K562 (cell line): ENCODE measurements at regions not wholly inside any gene's neighbourhood (a gene's known extent, or its start where the extent isn't known, plus 50 kb on each side); places are given as distances from the start of the nearest gene placed in this dataset.

ENCODE experiments used
- ATAC-seq: fragments of 200-7000 bp; cut with Tn5 transposase; 3 replicates; pipeline ENCODE4 v1.9.1; 2020; ENCODE audit warnings: moderate library complexity
- BruUV-seq: library from RNA; stranded (reverse); fragments of 400-500 nt; replicated peaks from 2 replicates; lab custom pipeline; 2021; lab: Mats Ljungman, UMichigan
- CTCF ChIA-PET: fragments of 300-600 bp; formaldehyde crosslinking; extraction: SDS; loops from one replicate; lab custom pipeline; 2021; ENCODE audit warnings: low intra/inter-chr PET ratio; lab: Yijun Ruan, JAX
- POLR2A ChIA-PET: fragments of 300-600, 350-650 bp; sonication (Branson Sonifier 250); formaldehyde crosslinking; extraction: SDS; loops from one replicate; lab custom pipeline; 2021; ENCODE audit warnings: antibody characterized with exemption, inconsistent platforms; lab: Yijun Ruan, JAX
- DNase-seq, 4 experiments: peaks; one replicate each; pipeline versions ENCODE4 v3.0.0 to v3.0.0-alpha.2; 2011 to 2018; ENCODE audit warnings: low spot score in 3 of 4, mixed read lengths in 3 of 4; ENCODE audit errors: extremely low read depth in 1 of 4
- FAIRE-seq: peaks from 2 replicates; lab custom pipeline; 2011; peaks lifted over from hg19 to GRCh38; lab: Jason Lieb, UNC
- H2AFZ ChIP-seq: 2 replicates; pipeline ENCODE4 v1.6.0; 2011; ENCODE audit warnings: low read depth, low read length, control low read depth, inconsistent platforms
- H3K27ac ChIP-seq: fragments of 200-600 bp; 3 replicates; pipeline ENCODE4 v1.8.0; 2011; ENCODE audit warnings: low read depth, mild to moderate bottlenecking, control low read depth, inconsistent platforms, low read length, moderate library complexity, mixed read lengths; ENCODE audit errors: extremely low read depth
- H3K27me3 ChIP-seq, 2 experiments: fragments of 300-600 bp in 1 of 2; 2 replicates in 1 of 2; 3 replicates in 1 of 2; pipeline versions ENCODE4 v1.6.0 to v1.8.0; 2011; ENCODE audit warnings: inconsistent platforms in 2 of 2, low read length in 2 of 2, mild to moderate bottlenecking in 1 of 2, mixed read lengths in 1 of 2, moderate library complexity in 1 of 2; ENCODE audit not compliant: control insufficient read depth in 2 of 2, insufficient read depth in 2 of 2
- H3K36me3 ChIP-seq: fragments of 300-600 bp; 3 replicates; pipeline ENCODE4 v1.8.0; 2011; ENCODE audit warnings: mild to moderate bottlenecking, low read length, inconsistent platforms; ENCODE audit not compliant: control insufficient read depth, insufficient read depth
- H3K4me1 ChIP-seq, 2 experiments: fragments of 200-600 bp in 1 of 2; replicated peaks in 1 of 2; 2 replicates in 1 of 2; 3 replicates in 1 of 2; pipeline versions ENCODE4 v1.5.1 to v1.8.0; 2011; ENCODE audit warnings: inconsistent platforms in 2 of 2, low read length in 2 of 2, mild to moderate bottlenecking in 1 of 2, mixed read lengths in 1 of 2, moderate library complexity in 1 of 2; ENCODE audit not compliant: control insufficient read depth in 2 of 2, insufficient read depth in 2 of 2
- H3K4me2 ChIP-seq: 2 replicates; pipeline ENCODE4 v1.6.1; 2011; ENCODE audit warnings: low read length, control low read depth, inconsistent platforms, mixed read lengths; ENCODE audit not compliant: insufficient read depth
- H3K4me3 ChIP-seq: fragments of 200-600 bp; sonication (generic), shearing (Covaris generic); 2 replicates; pipeline ENCODE4 v1.5.1; 2016; ENCODE audit warnings: control low read depth, inconsistent platforms
- H3K79me2 ChIP-seq: fragments of 200-600 bp; 3 replicates; pipeline ENCODE4 v1.8.0; 2011; ENCODE audit warnings: low read length, inconsistent platforms; ENCODE audit not compliant: control insufficient read depth, insufficient read depth
- H3K9ac ChIP-seq, 2 experiments: 2 replicates each; pipeline versions ENCODE4 v1.6.0 to v1.6.1; 2011; ENCODE audit warnings: low read depth in 2 of 2, low read length in 2 of 2, control low read depth in 1 of 2, inconsistent platforms in 1 of 2, mild to moderate bottlenecking in 1 of 2, mixed read lengths in 1 of 2; ENCODE audit not compliant: insufficient read depth in 1 of 2
- H3K9me1 ChIP-seq: one replicate; pipeline ENCODE4 v1.6.0; 2011; ENCODE audit warnings: inconsistent platforms, mild to moderate bottlenecking, low read length, moderate library complexity; ENCODE audit not compliant: control insufficient read depth, insufficient read depth
- H3K9me3 ChIP-seq: replicated peaks from 2 replicates; pipeline ENCODE4 v1.5.1; 2011; ENCODE audit warnings: low read depth, low read length, inconsistent platforms; ENCODE audit not compliant: control insufficient read depth, insufficient read depth
- H4K20me1 ChIP-seq: replicated peaks from 2 replicates; pipeline ENCODE4 v1.6.1; 2011; ENCODE audit warnings: low read length, inconsistent platforms, mixed read lengths; ENCODE audit not compliant: control insufficient read depth, insufficient read depth
- CEBPG ChIP-seq, 3 experiments: fragments of 200-800 bp in 1 of 3; sonication (Bioruptor generic) in 1 of 3; sonication (generic) in 1 of 3; formaldehyde crosslinking in 1 of 3; IDR thresholded peaks in 2 of 3; conservative IDR thresholded peaks in 1 of 3; 2 replicates each; pipeline versions ENCODE4 v1.6.1 to v1.8.0; 2016 to 2022; ENCODE audit warnings: missing compliant biosample characterization in 2 of 3, missing genetic modification characterization in 2 of 3, mild to moderate bottlenecking in 1 of 3, missing genetic modification reagents in 1 of 3
- E2F3 ChIP-seq: fragments of 250-450 bp; sonication (Bioruptor Pico); IDR thresholded peaks from 2 replicates; pipeline ENCODE4 v1.4.0; 2020; ENCODE audit warnings: mild to moderate bottlenecking
- FUS ChIP-seq: fragments of 200-400 bp; formaldehyde crosslinking; optimal IDR thresholded peaks from 2 replicates; pipeline ENCODE3; 2017; ENCODE audit warnings: low read depth, low read length
- GABPB2 ChIP-seq: fragments of 250-450 bp; sonication (Bioruptor Pico); conservative IDR thresholded peaks from 2 replicates; pipeline ENCODE4 v1.5.1; 2021; ENCODE audit warnings: mild to moderate bottlenecking
- HNRNPH1 ChIP-seq: fragments of 200-400 bp; formaldehyde crosslinking; optimal IDR thresholded peaks from 2 replicates; pipeline ENCODE3; 2017; ENCODE audit warnings: low read depth, mild to moderate bottlenecking, low read length, moderate library complexity
- MEIS2 ChIP-seq: fragments of 450-650 bp; IDR thresholded peaks from 2 replicates; pipeline ENCODE4 v1.6.1; 2014; ENCODE audit warnings: mild to moderate bottlenecking; ENCODE audit not compliant: partially characterized antibody
- MTA1 ChIP-seq: fragments of 450-650 bp; IDR thresholded peaks from 2 replicates; pipeline ENCODE4 v1.6.1; 2017; ENCODE audit warnings: borderline replicate concordance
- POLR3G ChIP-seq: IDR thresholded peaks from 2 replicates; pipeline ENCODE4 v1.6.1; 2011; ENCODE audit not compliant: insufficient read length, insufficient replicate concordance; ENCODE audit errors: extremely low read depth
- TAF9B ChIP-seq: fragments of 450-650 bp; IDR thresholded peaks from 2 replicates; pipeline ENCODE4 v1.6.1; 2018; ENCODE audit warnings: mild to moderate bottlenecking; ENCODE audit not compliant: partially characterized antibody
- TGIF2 ChIP-seq: sonication (generic); formaldehyde crosslinking; IDR thresholded peaks from 2 replicates; pipeline ENCODE4 v1.8.1; 2022; ENCODE audit warnings: mild to moderate bottlenecking, missing genetic modification reagents, moderate library complexity
- WGBS: fragments of 100-300 bp; shearing (Covaris generic); methylation state at CpG from one replicate; pipeline ENCODE4 v1.1.6; 2016; ENCODE audit warnings: low coverage, mixed read lengths; ENCODE audit not compliant: insufficient coverage; ENCODE audit errors: missing lambda C conversion rate; 5-methylcytosine and 5-hydroxymethylcytosine counted together
- in situ Hi-C: fragments of 300-500 bp; cut with MboI; formaldehyde crosslinking; loops from 4 replicates; pipeline ENCODE4 v1.15.0; 2018; ENCODE audit warnings: inconsistent platforms, mixed read lengths
- intact Hi-C: fragments of 100-400 bp; cut with micrococcal nuclease; formaldehyde crosslinking; loops from 2 replicates; pipeline ENCODE4 v1.14.2; 2022
- TF ChIP-seq, protein P1 (sequence below), 2 experiments: fragments of 450-650 bp; IDR thresholded peaks; 2 replicates each; pipeline ENCODE4 v1.6.1; 2016
- TF ChIP-seq, protein P2 (sequence below): fragments of 250-450 bp; sonication (Bioruptor Pico); IDR thresholded peaks from 2 replicates; pipeline ENCODE4 v1.5.0; 2022; ENCODE audit warnings: mild to moderate bottlenecking
- TF ChIP-seq, protein P3 (sequence below): fragments of 250-450 bp; sonication (Bioruptor Pico); IDR thresholded peaks from 2 replicates; pipeline ENCODE4 v1.8.0; 2022; ENCODE audit warnings: moderate library complexity, mild to moderate bottlenecking, inconsistent platforms

DNA sequence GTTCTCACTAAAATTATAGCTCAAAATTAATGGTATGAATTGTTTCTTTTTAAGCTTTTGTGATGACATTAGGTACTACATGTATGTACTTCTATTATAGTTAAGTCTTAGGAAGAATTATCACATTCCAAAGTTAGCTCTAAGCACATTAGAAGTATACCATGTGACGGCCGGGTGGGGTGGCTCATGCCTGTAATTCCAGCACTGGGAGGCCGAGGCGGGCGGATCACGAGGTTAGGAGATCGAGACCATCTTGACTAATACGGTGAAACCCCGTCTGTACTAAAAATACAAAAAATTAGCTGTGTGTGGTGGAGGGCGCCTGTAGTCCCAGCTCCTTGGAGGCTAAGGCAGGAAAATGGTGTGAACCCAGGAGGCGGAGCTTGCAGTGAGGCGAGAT, 1265.1 kb upstream of the SPRY2 start:
- FAIRE-seq, result no peak
- no peaks in the 10 kb centered on the region for H3K27me3 ChIP-seq
- H3K79me2 ChIP-seq, result no peaks in the 10 kb centered on the region
- H3K9me1 ChIP-seq, result no peaks in the 10 kb centered on the region
- CTCF ChIA-PET, result no interaction called here
- H2AFZ ChIP-seq, result no peak overlapping the region
- no peak overlapping the region for H3K27ac ChIP-seq
- no TSS peak for BruUV-seq
- intact Hi-C loops (no loop called here), in situ Hi-C loops (no loop called here)
- no peaks in the 10 kb centered on the region for H3K4me1 ChIP-seq
- no peak overlapping the region for H3K4me3 ChIP-seq
- 0% methylated on average over 12 of the region's 12 CpGs for WGBS
- no peaks in the 10 kb centered on the region for H3K36me3 ChIP-seq
- H3K4me2 ChIP-seq, result no peak overlapping the region
- H3K9ac ChIP-seq, result no peak overlapping the region
- POLR2A ChIA-PET, result no interaction called here
- no peak for DNase-seq
- no peak for ATAC-seq
- no peaks in the 10 kb centered on the region for H4K20me1 ChIP-seq
- no peaks in the 10 kb centered on the region for H3K9me3 ChIP-seq
- TF ChIP-seq MEIS2, result no peak
- no peak for TF ChIP-seq MTA1
- TF ChIP-seq, protein P1, sequence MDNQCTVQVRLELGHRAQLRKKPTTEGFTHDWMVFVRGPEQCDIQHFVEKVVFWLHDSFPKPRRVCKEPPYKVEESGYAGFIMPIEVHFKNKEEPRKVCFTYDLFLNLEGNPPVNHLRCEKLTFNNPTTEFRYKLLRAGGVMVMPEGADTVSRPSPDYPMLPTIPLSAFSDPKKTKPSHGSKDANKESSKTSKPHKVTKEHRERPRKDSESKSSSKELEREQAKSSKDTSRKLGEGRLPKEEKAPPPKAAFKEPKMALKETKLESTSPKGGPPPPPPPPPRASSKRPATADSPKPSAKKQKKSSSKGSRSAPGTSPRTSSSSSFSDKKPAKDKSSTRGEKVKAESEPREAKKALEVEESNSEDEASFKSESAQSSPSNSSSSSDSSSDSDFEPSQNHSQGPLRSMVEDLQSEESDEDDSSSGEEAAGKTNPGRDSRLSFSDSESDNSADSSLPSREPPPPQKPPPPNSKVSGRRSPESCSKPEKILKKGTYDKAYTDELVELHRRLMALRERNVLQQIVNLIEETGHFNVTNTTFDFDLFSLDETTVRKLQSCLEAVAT (IDR thresholded peaks at IDR 0.05), result no peak
- TF ChIP-seq, protein P2, sequence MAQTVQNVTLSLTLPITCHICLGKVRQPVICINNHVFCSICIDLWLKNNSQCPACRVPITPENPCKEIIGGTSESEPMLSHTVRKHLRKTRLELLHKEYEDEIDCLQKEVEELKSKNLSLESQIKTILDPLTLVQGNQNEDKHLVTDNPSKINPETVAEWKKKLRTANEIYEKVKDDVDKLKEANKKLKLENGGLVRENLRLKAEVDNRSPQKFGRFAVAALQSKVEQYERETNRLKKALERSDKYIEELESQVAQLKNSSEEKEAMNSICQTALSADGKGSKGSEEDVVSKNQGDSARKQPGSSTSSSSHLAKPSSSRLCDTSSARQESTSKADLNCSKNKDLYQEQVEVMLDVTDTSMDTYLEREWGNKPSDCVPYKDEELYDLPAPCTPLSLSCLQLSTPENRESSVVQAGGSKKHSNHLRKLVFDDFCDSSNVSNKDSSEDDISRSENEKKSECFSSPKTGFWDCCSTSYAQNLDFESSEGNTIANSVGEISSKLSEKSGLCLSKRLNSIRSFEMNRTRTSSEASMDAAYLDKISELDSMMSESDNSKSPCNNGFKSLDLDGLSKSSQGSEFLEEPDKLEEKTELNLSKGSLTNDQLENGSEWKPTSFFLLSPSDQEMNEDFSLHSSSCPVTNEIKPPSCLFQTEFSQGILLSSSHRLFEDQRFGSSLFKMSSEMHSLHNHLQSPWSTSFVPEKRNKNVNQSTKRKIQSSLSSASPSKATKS, result no peak
- no peak for TF ChIP-seq HNRNPH1
- no peak for TF ChIP-seq POLR3G
- no peak for TF ChIP-seq GABPB2 (CRISPR knock-in tag)
- TF ChIP-seq E2F3 (CRISPR knock-in tag), result no peak
- no peak for TF ChIP-seq TAF9B
- no peak for TF ChIP-seq CEBPG (CRISPR knock-in tag; IDR thresholded peaks at IDR 0.05)
- no peak for TF ChIP-seq CEBPG (tag; conservative IDR thresholded peaks at IDR 0.05 in 1 of 2, IDR thresholded peaks at IDR 0.05 in 1 of 2)
- TF ChIP-seq TGIF2 (CRISPR knock-in tag), result no peak
- TF ChIP-seq FUS, result no peak
- TF ChIP-seq, protein P3, sequence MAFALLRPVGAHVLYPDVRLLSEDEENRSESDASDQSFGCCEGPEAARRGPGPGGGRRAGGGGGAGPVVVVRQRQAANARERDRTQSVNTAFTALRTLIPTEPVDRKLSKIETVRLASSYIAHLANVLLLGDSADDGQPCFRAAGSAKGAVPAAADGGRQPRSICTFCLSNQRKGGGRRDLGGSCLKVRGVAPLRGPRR (CRISPR knock-in tag), result no peak
